ENCODE measurements at regions not wholly inside any gene's neighbourhood (a gene's known extent, or its start where the extent isn't known, plus 50 kb on each side); places are given as distances from the start of the nearest gene placed in this dataset.
A peak's percentile ranks its signal among the peaks of the same experiment; 100 is the strongest.

DNA sequence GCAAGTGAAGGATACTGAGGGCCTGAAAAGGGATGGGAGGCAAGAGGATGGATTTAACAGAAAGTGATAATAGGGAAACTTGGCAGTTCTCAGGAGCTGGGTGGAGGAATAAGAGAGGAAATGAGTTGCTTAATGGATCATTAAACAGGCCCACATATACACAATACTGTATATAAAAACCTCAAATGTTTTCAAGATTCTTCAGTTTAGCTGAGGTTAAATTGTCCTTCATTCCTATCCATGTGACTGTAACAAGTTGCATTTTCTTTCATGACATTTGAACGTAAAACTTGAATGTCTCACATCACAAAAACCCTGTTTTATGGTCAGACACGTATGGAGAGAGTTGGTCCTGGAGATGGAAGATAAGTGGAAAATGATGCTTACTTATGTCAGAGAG, 76.5 kb upstream of the PLAC8 start:
- ATAC-seq (no peak), DNase-seq (no peak)
- CTCF ChIA-PET = no interaction called here
- Mint-ChIP-seq H3K36me3 (peaks cover 2% of the 10 kb centered on the region), H3K27me3 (no peaks in the 10 kb centered on the region), H3K4me1 (no peaks in the 10 kb centered on the region), H3K9me3 (ENCODE audit: low read depth) (no peaks in the 10 kb centered on the region), H3K27ac (no peak overlapping the region), H3K4me3 (no peak overlapping the region)

DNA sequence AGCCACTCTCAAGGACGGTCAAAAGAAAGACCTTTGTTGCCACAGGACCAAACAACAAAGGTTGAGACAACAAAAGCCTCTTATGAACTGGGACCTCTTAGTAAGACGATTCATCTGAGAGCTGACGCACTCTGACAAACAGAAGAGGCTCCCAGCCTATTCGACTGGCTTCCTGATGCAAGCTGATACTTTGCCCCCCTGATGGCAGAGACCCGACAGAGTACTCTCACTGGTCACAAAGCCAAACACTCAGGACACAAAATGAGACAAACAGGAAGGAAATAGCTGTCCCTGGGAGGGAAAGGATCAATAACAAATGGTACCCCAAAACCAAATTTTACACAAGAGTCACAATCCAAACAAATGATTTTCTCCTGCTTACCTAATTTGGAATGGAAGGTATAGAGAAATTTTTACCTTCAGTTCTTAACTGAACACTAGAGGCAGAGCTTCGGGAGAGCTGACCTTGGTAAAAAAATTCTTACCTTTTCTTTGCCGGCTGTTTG, 75.2 kb upstream of the PLAC8 start:
- CTCF ChIA-PET = interaction anchor here (1.0 to 1.4 kb wide), 2 partner anchors 10 to 28 kb away, joined by 3 read pairs; no protein-coding TSS in a partner anchor
- Mint-ChIP-seq H3K27ac (no peak overlapping the region), H3K4me3 (no peak overlapping the region), H3K36me3 (no peaks in the 10 kb centered on the region), H3K27me3 (no peaks in the 10 kb centered on the region), H3K4me1 (no peaks in the 10 kb centered on the region), H3K9me3 (ENCODE audit: low read depth) (no peaks in the 10 kb centered on the region)
- no peak for DNase-seq
- ATAC-seq = no peak

DNA sequence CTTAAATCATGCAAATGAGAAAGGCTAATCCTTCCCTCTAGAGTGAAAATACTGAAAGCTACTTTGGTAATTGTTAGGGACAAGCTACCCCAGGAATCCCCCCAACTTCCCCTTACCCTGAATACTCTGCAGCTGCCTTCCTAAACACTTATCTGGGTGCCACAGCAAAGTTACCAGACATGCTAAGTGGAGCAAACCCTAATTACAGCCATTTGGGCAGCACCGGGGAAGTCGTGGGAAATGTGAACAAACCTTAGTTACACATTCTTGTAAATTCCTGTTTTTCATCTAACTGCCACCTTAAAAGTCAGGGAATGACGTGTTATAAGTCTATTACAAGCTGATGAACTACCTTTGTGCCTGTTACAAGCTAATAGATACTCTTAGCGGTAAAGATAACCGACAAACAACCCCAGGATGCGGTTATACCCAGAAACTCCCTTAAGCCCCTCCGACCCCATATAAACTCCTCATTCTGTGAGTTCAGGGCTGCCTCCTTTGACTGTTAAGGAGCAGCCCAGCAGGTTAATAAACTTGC, 66.0 kb upstream of the PLAC8 start:
- H3K4me3 Mint-ChIP-seq = no peak overlapping the region
- DNase-seq (no peak), ATAC-seq (no peak)
- no peaks in the 10 kb centered on the region for H3K9me3 Mint-ChIP-seq (ENCODE audit: low read depth)
- peaks cover 11% of the 10 kb centered on the region for H3K27me3 Mint-ChIP-seq
- no peak overlapping the region for H3K27ac Mint-ChIP-seq
- no peaks in the 10 kb centered on the region for H3K4me1 Mint-ChIP-seq
- no peaks in the 10 kb centered on the region for H3K36me3 Mint-ChIP-seq
- CTCF ChIA-PET = interaction anchor here (1.2 kb wide), 1 partner anchor 73 kb away, joined by 3 read pairs; no protein-coding TSS in a partner anchor

DNA sequence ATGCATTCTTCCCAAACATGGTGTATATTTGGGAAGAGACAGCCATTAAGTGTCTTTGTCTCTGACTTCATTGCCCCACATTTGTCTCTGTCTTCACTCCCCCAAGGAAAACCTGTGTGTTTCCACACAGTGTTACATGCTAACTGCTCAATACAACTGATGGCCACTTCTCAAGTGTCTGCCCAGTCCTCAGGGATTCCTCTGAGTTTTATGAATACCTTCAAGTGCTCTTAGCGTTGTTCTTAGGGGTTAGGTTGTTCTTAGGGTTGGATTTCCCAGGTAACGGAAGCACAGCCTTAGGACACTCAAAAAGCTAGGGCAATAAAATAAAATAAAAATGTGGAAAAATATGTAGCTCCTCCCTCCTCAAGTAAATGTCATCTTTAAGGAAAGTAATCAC, 64.7 kb upstream of the PLAC8 start:
- CTCF ChIA-PET = no interaction called here
- no peak for DNase-seq
- Mint-ChIP-seq H3K27ac (no peak overlapping the region), H3K4me1 (peaks cover 1% of the 10 kb centered on the region), H3K9me3 (ENCODE audit: low read depth) (no peaks in the 10 kb centered on the region), H3K36me3 (peaks cover 4% of the 10 kb centered on the region), H3K4me3 (no peak overlapping the region), H3K27me3 (peaks cover 14% of the 10 kb centered on the region)
- no peak for ATAC-seq

DNA sequence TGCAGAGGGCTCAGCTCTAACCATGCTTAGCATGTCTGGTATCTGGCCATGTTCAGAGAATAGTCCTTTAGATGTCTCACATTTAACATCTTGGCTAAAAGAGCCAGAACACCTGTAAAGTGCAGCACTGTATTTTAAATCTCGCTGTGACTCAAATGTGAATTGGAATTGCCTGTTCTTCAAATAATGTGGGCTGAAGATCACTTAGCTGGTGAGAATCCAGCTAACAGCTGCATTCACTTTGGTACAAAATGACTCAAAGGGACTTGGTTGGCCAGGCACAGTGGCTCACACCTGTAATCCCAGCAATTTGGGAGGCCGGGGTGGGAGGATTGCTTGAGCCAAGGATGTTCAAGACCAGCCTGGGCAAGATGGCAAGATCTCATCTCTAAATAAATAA, 63.5 kb upstream of the PLAC8 start:
- H3K27ac Mint-ChIP-seq = no peak overlapping the region
- no peaks in the 10 kb centered on the region for H3K9me3 Mint-ChIP-seq (ENCODE audit: low read depth)
- CTCF ChIA-PET = no interaction called here
- no peak overlapping the region for H3K4me3 Mint-ChIP-seq
- peaks cover 1% of the 10 kb centered on the region for H3K4me1 Mint-ChIP-seq
- H3K27me3 Mint-ChIP-seq = peaks cover 7% of the 10 kb centered on the region
- ATAC-seq = no peak
- DNase-seq = no peak
- peaks cover 4% of the 10 kb centered on the region for H3K36me3 Mint-ChIP-seq

DNA sequence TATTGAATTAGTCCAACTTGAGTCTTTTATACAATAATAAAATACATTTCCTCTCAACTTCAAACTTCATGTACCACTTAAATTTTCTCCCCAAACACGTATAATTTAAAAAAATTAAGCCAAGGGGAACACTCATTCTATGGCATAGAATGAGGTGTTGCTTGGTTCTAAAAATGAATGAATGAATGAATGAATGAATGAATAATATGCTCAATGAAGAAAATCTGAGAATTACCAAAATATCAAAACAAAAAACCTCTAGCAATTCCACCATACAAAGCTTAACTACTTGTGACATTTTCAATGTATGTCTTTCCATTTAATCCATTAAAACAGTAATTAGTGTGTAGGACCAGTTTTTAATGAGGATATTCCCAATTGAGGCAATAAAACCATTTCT, 62.7 kb upstream of the PLAC8 start:
- CTCF ChIA-PET = no interaction called here
- H3K4me1 Mint-ChIP-seq = peaks cover 1% of the 10 kb centered on the region
- DNase-seq = no peak
- no peak overlapping the region for H3K4me3 Mint-ChIP-seq
- H3K27me3 Mint-ChIP-seq = peaks cover 7% of the 10 kb centered on the region
- H3K27ac Mint-ChIP-seq = no peak overlapping the region
- no peaks in the 10 kb centered on the region for H3K9me3 Mint-ChIP-seq (ENCODE audit: low read depth)
- ATAC-seq = no peak
- H3K36me3 Mint-ChIP-seq = peaks cover 4% of the 10 kb centered on the region

DNA sequence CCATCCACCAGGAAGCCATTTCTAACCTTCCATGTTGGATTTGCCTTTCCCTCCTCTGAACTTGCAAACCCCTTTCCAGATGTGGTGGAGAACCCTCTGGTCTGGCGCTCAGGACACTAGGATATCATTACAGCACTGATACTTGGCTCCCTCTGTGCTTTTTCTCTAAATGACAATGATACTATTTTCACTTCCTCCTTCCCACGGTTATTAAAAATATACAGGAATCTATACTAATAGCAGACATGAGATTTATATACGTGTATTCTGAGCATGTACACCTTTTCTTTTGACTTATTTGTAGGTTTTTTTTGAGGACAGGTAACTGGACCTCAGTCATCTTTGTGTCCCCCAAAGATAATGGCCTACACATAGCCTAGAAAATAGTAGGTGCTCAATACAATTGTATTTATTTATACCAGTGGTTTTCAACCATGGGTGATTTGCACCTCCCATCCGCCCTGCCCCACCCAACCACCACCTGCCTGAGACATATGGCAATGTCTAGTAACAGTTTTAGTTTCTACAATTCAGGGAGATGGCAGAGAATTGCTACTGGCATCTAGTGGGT, 60.4 kb upstream of the PLAC8 start:
- H3K36me3 Mint-ChIP-seq = peaks cover 17% of the 10 kb centered on the region
- peaks cover 10% of the 10 kb centered on the region for H3K4me1 Mint-ChIP-seq
- H3K4me3 Mint-ChIP-seq = no peak overlapping the region
- CTCF ChIA-PET = no interaction called here
- peaks cover 6% of the 10 kb centered on the region for H3K27me3 Mint-ChIP-seq
- DNase-seq (no peak), ATAC-seq (no peak)
- peaks cover 2% of the 10 kb centered on the region for H3K9me3 Mint-ChIP-seq (ENCODE audit: low read depth)
- no peak overlapping the region for H3K27ac Mint-ChIP-seq

DNA sequence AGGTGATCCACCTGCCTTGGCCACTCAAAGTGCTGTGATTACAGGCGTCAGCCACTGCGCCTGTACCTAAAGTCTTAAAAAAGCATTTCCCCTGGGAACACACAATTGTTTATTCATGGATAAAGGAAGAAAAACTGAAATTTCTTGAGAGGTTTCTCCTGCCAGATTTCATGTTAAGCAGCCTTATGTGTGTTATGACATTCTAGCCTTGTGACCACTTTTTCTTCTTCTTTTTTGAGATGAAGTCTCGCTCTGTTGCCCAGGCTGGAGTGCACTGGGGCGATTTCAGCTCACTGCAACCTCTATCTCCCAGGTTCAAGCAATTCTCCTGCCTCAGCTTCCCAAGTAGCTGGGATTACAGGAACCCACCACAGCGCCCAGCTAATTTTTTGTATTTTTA, 57.8 kb upstream of the PLAC8 start:
- Mint-ChIP-seq H3K4me1 (peaks cover 10% of the 10 kb centered on the region), H3K9me3 (ENCODE audit: low read depth) (peaks cover 2% of the 10 kb centered on the region), H3K4me3 (no peak overlapping the region), H3K27me3 (peaks cover 5% of the 10 kb centered on the region), H3K36me3 (peaks cover 17% of the 10 kb centered on the region), H3K27ac (no peak overlapping the region)
- DNase-seq = no peak
- CTCF ChIA-PET = no interaction called here
- no peak for ATAC-seq

DNA sequence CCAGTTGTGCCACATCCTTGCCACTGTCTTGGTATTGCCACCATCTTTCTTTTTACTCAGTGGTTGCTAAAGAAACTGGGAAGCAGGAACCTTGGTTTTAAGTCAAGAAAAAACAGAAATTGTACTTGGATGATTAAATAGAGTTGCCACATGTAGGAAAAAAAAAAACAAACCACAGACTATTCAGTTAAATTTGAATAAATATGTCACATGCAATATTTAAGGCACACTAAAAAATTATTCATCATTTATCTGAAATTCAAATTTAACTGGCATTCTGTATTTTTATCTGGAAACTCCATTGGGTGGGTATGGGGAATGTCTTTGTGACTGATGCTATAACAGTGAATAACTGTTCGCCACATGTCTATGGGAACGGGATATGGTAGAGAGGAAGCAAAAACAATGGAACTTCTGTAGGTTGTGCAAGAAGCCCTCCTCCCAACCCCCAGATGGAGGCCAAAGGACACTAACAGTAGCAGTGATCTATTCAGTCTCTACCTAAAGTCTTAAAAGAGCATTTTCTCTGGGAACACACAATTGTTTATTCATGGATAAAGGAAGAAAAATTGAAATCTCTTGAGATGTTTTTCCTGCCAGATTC, 57.0 kb upstream of the PLAC8 start:
- ATAC-seq (no peak), DNase-seq (no peak)
- CTCF ChIA-PET = no interaction called here
- Mint-ChIP-seq H3K4me3 (no peak overlapping the region), H3K9me3 (ENCODE audit: low read depth) (peaks cover 2% of the 10 kb centered on the region), H3K4me1 (peaks cover 10% of the 10 kb centered on the region), H3K36me3 (peaks cover 19% of the 10 kb centered on the region), H3K27me3 (peaks cover 13% of the 10 kb centered on the region), H3K27ac (no peak overlapping the region)

DNA sequence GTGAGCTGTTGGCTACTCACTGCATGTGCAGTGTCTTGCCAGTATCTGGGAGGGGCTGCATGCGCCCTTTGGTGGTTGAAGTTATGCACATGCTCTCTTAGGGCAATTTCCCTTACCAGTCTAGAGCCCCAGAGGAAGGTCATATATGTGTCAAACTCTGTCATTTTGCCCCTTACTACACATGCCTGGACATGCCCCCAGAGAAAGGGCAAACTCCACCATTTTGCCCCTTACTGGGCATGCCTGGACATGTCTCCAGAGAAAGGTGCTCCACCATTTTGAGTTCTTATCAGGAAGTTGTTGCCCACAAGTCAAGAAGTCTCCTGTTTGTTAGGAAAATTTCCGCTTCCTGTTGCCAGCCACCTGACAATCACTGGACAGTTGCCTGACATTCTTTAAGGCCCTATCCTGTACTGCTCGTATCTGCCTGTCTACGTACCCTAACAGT, 56.4 kb upstream of the PLAC8 start:
- CTCF ChIA-PET = no interaction called here
- Mint-ChIP-seq H3K27me3 (peaks cover 18% of the 10 kb centered on the region), H3K4me3 (no peak overlapping the region), H3K4me1 (peaks cover 10% of the 10 kb centered on the region), H3K27ac (peak overlapping the region; percentile 71), H3K36me3 (peaks cover 19% of the 10 kb centered on the region), H3K9me3 (ENCODE audit: low read depth) (peaks cover 2% of the 10 kb centered on the region)
- no peak for DNase-seq
- ATAC-seq = no peak
